HUES6 (cell line): ENCODE measurements at regions not wholly inside any gene's neighbourhood (a gene's known extent, or its start where the extent isn't known, plus 50 kb on each side); places are given as distances from the start of the nearest gene placed in this dataset.

Experiments
- H3K27ac ChIP-seq: 2 replicates; pipeline ENCODE4 v1.7.0; 2013; ENCODE audit warnings: low read depth, mild to moderate bottlenecking, low read length, inconsistent platforms
- H3K27me3 ChIP-seq: 2 replicates; pipeline ENCODE4 v1.6.1; 2013; ENCODE audit warnings: low read length; ENCODE audit not compliant: control insufficient read depth, insufficient read depth
- H3K36me3 ChIP-seq: 2 replicates; pipeline ENCODE4 v1.6.1; 2013; ENCODE audit warnings: low read length; ENCODE audit not compliant: control insufficient read depth, insufficient read depth
- H3K4me1 ChIP-seq: 2 replicates; pipeline ENCODE4 v1.6.1; 2013; ENCODE audit warnings: low read length; ENCODE audit not compliant: control insufficient read depth, insufficient read depth
- H3K4me3 ChIP-seq: 2 replicates; pipeline ENCODE4 v1.5.1; 2013; ENCODE audit warnings: low read depth, low read length
- H3K9ac ChIP-seq: one replicate; pipeline ENCODE4 v1.6.1; 2013; ENCODE audit warnings: mild to moderate bottlenecking, low read length
- H3K9me3 ChIP-seq: 2 replicates; pipeline ENCODE4 v1.6.1; 2013; ENCODE audit warnings: low read depth, low read length; ENCODE audit not compliant: control insufficient read depth, insufficient read depth

GRCh38 chr6:154561750-154562149 lies 51.3 kb upstream of the CNKSR3 start:
- no peak overlapping the region for H3K27ac ChIP-seq
- no peak overlapping the region for H3K9ac ChIP-seq
- H3K27me3 ChIP-seq: no peaks in the 10 kb centered on the region
- no peak overlapping the region for H3K4me3 ChIP-seq
- no peaks in the 10 kb centered on the region for H3K36me3 ChIP-seq
- no peaks in the 10 kb centered on the region for H3K9me3 ChIP-seq
- H3K4me1 ChIP-seq: no peaks in the 10 kb centered on the region

- Histone ChIP-seq H3K4me3 (no peak overlapping the region), H3K27ac (no peak overlapping the region)
Measured at GRCh38 chr6:154565331-154565730, 54.8 kb upstream of the CNKSR3 start.

GRCh38 chr6:154566866-154567265 lies 56.4 kb upstream of the CNKSR3 start:
- no peaks in the 10 kb centered on the region for H3K9me3 ChIP-seq
- H3K36me3 ChIP-seq: no peaks in the 10 kb centered on the region
- no peaks in the 10 kb centered on the region for H3K27me3 ChIP-seq
- H3K9ac ChIP-seq: no peak overlapping the region
- no peaks in the 10 kb centered on the region for H3K4me1 ChIP-seq
- no peak overlapping the region for H3K27ac ChIP-seq
- no peak overlapping the region for H3K4me3 ChIP-seq

More at GRCh38 chr6:154565331-154565730, 54.8 kb upstream of the CNKSR3 start:
- no peaks in the 10 kb centered on the region for H3K27me3 ChIP-seq
- H3K4me1 ChIP-seq: no peaks in the 10 kb centered on the region
- H3K9ac ChIP-seq: no peak overlapping the region
- H3K36me3 ChIP-seq: no peaks in the 10 kb centered on the region
- H3K9me3 ChIP-seq: no peaks in the 10 kb centered on the region

- H3K27me3 ChIP-seq: no peaks in the 10 kb centered on the region
- no peaks in the 10 kb centered on the region for H3K36me3 ChIP-seq
- H3K9ac ChIP-seq: no peak overlapping the region
- H3K9me3 ChIP-seq: no peaks in the 10 kb centered on the region
- H3K27ac ChIP-seq: no peak overlapping the region
- H3K4me3 ChIP-seq: no peak overlapping the region
- no peaks in the 10 kb centered on the region for H3K4me1 ChIP-seq
Measured at GRCh38 chr6:154567695-154568220, 57.3 kb upstream of the CNKSR3 start.

GRCh38 chr6:154569156-154569862 lies 58.8 kb upstream of the CNKSR3 start:
- H3K9me3 ChIP-seq: no peaks in the 10 kb centered on the region
- no peaks in the 10 kb centered on the region for H3K36me3 ChIP-seq
- no peak overlapping the region for H3K27ac ChIP-seq
- no peak overlapping the region for H3K9ac ChIP-seq
- no peaks in the 10 kb centered on the region for H3K4me1 ChIP-seq
- H3K27me3 ChIP-seq: no peaks in the 10 kb centered on the region
- H3K4me3 ChIP-seq: no peak overlapping the region

GRCh38 chr6:154570505-154570904 lies 60.0 kb upstream of the CNKSR3 start:
- Histone ChIP-seq H3K27ac (no peak overlapping the region), H3K36me3 (no peaks in the 10 kb centered on the region), H3K4me3 (no peak overlapping the region), H3K9ac (no peak overlapping the region), H3K27me3 (no peaks in the 10 kb centered on the region), H3K9me3 (no peaks in the 10 kb centered on the region), H3K4me1 (no peaks in the 10 kb centered on the region)

GRCh38 chr6:154572556-154572955 lies 62.1 kb upstream of the CNKSR3 start:
- no peak overlapping the region for H3K27ac ChIP-seq
- no peak overlapping the region for H3K4me3 ChIP-seq
- H3K27me3 ChIP-seq: no peaks in the 10 kb centered on the region
- H3K9ac ChIP-seq: no peak overlapping the region
- no peaks in the 10 kb centered on the region for H3K4me1 ChIP-seq
- no peaks in the 10 kb centered on the region for H3K9me3 ChIP-seq
- H3K36me3 ChIP-seq: no peaks in the 10 kb centered on the region

GRCh38 chr6:154578004-154578559 lies 67.6 kb upstream of the CNKSR3 start:
- H3K36me3 ChIP-seq: no peaks in the 10 kb centered on the region
- no peak overlapping the region for H3K9ac ChIP-seq
- no peak overlapping the region for H3K4me3 ChIP-seq
- H3K9me3 ChIP-seq: peaks cover 7% of the 10 kb centered on the region; the same call in 1 of the 2 replicates
- no peaks in the 10 kb centered on the region for H3K27me3 ChIP-seq
- H3K4me1 ChIP-seq: no peaks in the 10 kb centered on the region
- H3K27ac ChIP-seq: no peak overlapping the region

- Histone ChIP-seq H3K4me3 (no peak overlapping the region), H3K27me3 (no peaks in the 10 kb centered on the region), H3K9ac (no peak overlapping the region), H3K9me3 (peaks cover 7% of the 10 kb centered on the region; the same call in 1 of the 2 replicates), H3K4me1 (no peaks in the 10 kb centered on the region), H3K27ac (no peak overlapping the region), H3K36me3 (no peaks in the 10 kb centered on the region)
Measured at GRCh38 chr6:154579046-154579445, 68.6 kb upstream of the CNKSR3 start.

- Histone ChIP-seq H3K4me3 (no peak overlapping the region), H3K27ac (no peak overlapping the region), H3K27me3 (no peaks in the 10 kb centered on the region), H3K36me3 (no peaks in the 10 kb centered on the region), H3K9me3 (peaks cover 7% of the 10 kb centered on the region; the same call in 1 of the 2 replicates), H3K9ac (no peak overlapping the region), H3K4me1 (no peaks in the 10 kb centered on the region)
Measured at GRCh38 chr6:154579485-154579884, 69.0 kb upstream of the CNKSR3 start.

- peaks cover 7% of the 10 kb centered on the region; the same call in 1 of the 2 replicates for H3K9me3 ChIP-seq
- no peaks in the 10 kb centered on the region for H3K4me1 ChIP-seq
- no peaks in the 10 kb centered on the region for H3K27me3 ChIP-seq
- no peak overlapping the region for H3K4me3 ChIP-seq
- no peaks in the 10 kb centered on the region for H3K36me3 ChIP-seq
- H3K27ac ChIP-seq: no peak overlapping the region
- H3K9ac ChIP-seq: no peak overlapping the region
Measured at GRCh38 chr6:154580397-154581135, 70.1 kb upstream of the CNKSR3 start.
